ENCODE measurements at regions not wholly inside any gene's neighbourhood (a gene's known extent, or its start where the extent isn't known, plus 50 kb on each side); places are given as distances from the start of the nearest gene placed in this dataset.
A peak's percentile ranks its signal among the peaks of the same experiment; 100 is the strongest.

DNA sequence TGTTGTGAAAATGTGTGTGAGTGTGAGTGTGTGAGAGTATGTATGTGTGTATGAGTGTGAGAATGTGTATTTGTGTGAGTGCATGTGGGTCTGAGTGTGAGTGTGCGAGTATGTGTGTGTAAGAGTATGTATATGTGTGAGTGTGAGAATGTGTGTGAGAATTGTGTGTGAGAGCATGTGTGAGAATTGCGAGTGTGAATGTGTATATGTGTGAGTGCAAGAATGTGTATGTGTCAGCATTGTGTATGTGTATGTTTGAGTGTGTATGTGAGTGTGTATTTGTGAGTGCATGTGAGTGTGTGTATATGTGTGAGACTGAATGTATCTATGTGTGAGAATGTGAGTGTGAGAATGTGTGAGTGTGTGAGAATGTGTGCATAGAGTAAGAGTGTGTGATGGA lies 72.0 kb upstream of the PCBD1 start:
- no peak for DNase-seq (ENCODE audit: low spot score)
- no peaks in the 10 kb centered on the region for H3K9me3 Mint-ChIP-seq
- H3K27me3 Mint-ChIP-seq: peaks cover 11% of the 10 kb centered on the region in 2 donors
- H3K36me3 Mint-ChIP-seq: no peaks in the 10 kb centered on the region
- no peak for ATAC-seq
- H3K4me1 Mint-ChIP-seq (ENCODE audit: low read depth in 2 of 2): no peaks in the 10 kb centered on the region
- no peak overlapping the region for H3K4me3 Mint-ChIP-seq
- no peak overlapping the region for H3K27ac Mint-ChIP-seq

DNA sequence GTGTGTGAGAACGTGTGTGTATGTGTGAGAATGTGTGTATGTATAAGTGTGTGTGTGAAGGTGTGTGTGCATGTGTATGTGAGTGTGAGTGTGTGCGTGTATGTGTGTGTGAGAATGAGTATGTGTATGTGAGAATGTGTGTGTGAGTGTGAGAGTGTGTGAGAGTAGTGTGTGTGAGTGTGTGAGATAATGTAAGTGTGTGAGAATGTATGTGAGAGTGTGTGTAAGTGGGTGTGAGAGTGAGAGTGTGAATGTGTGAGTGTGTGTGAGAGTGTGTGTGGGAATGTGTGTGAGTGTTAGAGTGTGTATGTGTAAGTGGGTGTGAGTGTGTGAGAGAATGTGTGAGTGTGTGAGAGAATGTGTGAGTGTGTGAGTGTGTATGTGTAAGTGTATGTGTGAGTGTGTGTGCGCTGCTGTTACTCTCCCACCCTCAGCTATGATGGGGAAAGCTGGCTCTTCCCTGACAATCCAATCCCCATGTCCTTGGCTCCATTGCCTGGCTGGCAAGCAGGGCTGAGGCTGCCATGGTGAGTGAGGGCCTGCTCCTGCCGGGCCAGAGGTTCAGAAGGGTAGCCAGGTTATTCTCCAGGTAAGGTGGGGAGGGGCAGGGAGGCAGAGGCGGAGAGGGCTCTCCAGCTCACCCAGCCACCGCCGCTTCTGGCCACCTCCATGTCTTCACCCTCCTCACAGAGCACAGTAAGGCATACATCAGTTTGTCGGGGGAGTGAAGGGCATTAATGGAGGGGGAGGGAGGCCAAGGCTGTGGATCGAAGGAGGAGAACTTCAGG lies 72.6 kb upstream of the PCBD1 start:
- DNase-seq (ENCODE audit: low spot score): no peak
- Mint-ChIP-seq H3K36me3 (no peaks in the 10 kb centered on the region), H3K4me3 (no peak overlapping the region), H3K9me3 (no peaks in the 10 kb centered on the region), H3K27ac (no peak overlapping the region), H3K4me1 (ENCODE audit: low read depth in 2 of 2) (no peaks in the 10 kb centered on the region), H3K27me3 (peaks cover 11% of the 10 kb centered on the region in 2 donors)
- ATAC-seq: no peak

DNA sequence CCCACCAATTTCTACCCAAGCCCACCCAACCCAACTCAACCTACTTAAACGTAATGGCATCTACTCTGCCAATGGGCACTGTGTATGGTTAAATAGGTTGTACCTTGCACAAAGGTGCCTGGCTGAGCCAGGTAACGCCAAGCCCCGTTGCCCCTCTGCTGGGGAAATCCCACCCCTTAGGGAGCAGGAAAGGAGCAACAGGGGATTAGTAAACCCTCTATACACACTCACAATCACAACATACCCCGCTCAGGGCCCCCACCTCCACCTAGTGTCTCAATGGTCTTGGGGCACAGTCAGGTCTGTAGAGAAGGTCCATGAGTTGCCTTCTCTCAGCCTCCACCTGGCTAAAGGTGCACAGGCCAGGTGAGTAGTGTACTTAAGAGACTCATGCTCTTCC lies 74.3 kb upstream of the PCBD1 start:
- Mint-ChIP-seq H3K27ac (no peak overlapping the region), H3K4me3 (no peak overlapping the region), H3K27me3 (peaks cover 10 to 11% of the 10 kb centered on the region in 2 donors), H3K9me3 (no peaks in the 10 kb centered on the region), H3K36me3 (no peaks in the 10 kb centered on the region), H3K4me1 (ENCODE audit: low read depth in 2 of 2) (no peaks in the 10 kb centered on the region)
- ATAC-seq (no peak), DNase-seq (ENCODE audit: low spot score) (no peak)

DNA sequence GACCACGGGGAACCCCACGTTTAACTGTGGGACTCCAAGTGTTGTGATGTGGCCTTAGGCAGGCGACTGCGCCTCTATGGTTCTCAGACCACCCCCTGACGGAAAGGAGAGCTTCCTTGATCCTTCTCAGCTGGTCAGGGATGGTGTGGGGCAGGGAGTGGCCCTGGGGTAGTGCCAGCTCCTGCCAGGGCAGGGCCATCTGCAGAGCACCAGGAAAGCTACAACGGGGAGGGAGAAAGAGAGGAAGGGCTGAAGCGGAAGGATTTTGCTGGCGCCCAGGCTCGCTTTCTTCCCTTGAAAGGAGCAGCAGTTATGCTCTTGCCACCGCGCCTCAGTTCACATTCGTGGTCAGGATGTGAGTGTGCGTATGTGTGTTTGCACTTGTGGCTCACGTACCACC lies 74.9 kb upstream of the PCBD1 start:
- Mint-ChIP-seq H3K27ac (no peak overlapping the region), H3K4me3 (no peak overlapping the region), H3K36me3 (no peaks in the 10 kb centered on the region), H3K27me3 (peaks cover 10 to 11% of the 10 kb centered on the region in 2 donors), H3K9me3 (no peaks in the 10 kb centered on the region), H3K4me1 (ENCODE audit: low read depth in 2 of 2) (no peaks in the 10 kb centered on the region)
- ATAC-seq (no peak), DNase-seq (ENCODE audit: low spot score) (no peak)

DNA sequence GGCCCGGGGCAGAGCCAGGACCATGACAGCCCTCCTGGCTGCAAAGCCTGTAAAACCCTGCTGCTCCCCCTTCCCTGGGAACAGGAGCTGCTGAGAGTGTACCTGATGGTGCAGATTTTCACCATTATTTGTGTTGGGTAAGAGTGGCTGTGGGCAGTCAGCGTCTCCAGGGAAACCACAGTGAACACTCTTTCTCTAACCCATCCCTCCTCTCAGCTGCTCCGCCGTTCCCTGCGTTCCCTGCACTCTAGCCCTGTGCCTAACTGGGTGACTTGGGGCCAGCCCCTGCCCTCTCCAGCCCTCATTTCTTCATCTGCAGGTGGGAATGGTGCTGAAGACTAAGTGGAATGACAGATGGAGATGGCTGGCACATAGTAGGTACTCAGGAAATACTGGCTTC lies 75.9 kb upstream of the PCBD1 start:
- no peaks in the 10 kb centered on the region for H3K4me1 Mint-ChIP-seq (ENCODE audit: low read depth in 2 of 2)

DNA sequence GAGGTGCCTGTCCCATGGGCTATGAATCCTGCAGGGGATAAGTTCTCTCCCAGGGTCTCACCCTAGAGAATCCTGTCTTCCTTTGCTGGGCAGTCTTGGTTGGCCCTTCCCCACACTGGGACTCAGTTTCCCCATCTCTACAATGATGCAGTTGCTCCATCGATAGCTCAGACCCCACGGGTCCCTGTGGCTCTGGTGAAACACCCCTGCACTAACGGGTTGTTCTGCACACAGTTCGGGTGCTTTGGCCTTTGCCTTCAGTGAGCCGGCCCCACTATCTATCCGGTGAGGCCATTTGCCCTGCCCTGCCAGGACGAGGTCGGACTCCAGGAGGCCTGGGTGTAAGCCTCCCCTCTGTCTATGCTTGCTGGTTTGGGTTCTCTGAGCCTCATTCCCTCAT lies 76.5 kb upstream of the PCBD1 start:
- DNase-seq (ENCODE audit: low spot score): no peak
- H3K4me3 Mint-ChIP-seq: no peak overlapping the region
- H3K27me3 Mint-ChIP-seq: peaks cover 10 to 11% of the 10 kb centered on the region in 2 donors
- ATAC-seq: no peak
- H3K27ac Mint-ChIP-seq: no peak overlapping the region
- H3K36me3 Mint-ChIP-seq: no peaks in the 10 kb centered on the region
- no peaks in the 10 kb centered on the region for H3K9me3 Mint-ChIP-seq
- H3K4me1 Mint-ChIP-seq (ENCODE audit: low read depth in 2 of 2): no peaks in the 10 kb centered on the region

More for the DNA sequence above, 75.9 kb upstream of the PCBD1 start:
- DNase-seq (ENCODE audit: low spot score) (no peak), ATAC-seq (no peak)
- Mint-ChIP-seq H3K9me3 (no peaks in the 10 kb centered on the region), H3K4me3 (no peak overlapping the region), H3K27ac (no peak overlapping the region), H3K36me3 (no peaks in the 10 kb centered on the region), H3K27me3 (peaks cover 10 to 11% of the 10 kb centered on the region in 2 donors)

DNA sequence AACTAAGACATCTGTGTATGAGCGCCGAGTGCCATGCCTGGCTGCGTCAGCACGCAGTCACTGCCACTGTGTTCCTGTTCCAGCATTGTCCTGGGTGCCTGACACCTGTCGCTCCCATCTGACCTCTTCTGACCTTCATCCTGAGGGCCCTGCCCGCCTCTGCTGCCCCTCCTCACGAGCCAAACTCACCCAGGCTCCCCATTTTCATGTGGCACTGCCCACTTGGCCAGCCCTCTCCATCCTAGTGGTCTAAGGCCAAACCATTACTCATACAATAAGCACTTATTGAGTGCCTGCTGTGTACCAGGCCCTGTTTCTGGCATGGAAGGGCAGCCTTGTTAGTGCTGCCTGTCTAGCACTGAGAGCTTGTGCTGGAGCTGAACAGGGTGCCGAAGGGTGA lies 77.2 kb upstream of the PCBD1 start:
- peaks cover 14 to 15% of the 10 kb centered on the region in 2 donors for H3K27me3 Mint-ChIP-seq
- no peaks in the 10 kb centered on the region for H3K36me3 Mint-ChIP-seq
- no peak for ATAC-seq
- no peak for DNase-seq (ENCODE audit: low spot score)
- H3K27ac Mint-ChIP-seq: no peak overlapping the region
- H3K4me1 Mint-ChIP-seq (ENCODE audit: low read depth in 2 of 2): no peaks in the 10 kb centered on the region
- H3K9me3 Mint-ChIP-seq: no peaks in the 10 kb centered on the region
- no peak overlapping the region for H3K4me3 Mint-ChIP-seq

DNA sequence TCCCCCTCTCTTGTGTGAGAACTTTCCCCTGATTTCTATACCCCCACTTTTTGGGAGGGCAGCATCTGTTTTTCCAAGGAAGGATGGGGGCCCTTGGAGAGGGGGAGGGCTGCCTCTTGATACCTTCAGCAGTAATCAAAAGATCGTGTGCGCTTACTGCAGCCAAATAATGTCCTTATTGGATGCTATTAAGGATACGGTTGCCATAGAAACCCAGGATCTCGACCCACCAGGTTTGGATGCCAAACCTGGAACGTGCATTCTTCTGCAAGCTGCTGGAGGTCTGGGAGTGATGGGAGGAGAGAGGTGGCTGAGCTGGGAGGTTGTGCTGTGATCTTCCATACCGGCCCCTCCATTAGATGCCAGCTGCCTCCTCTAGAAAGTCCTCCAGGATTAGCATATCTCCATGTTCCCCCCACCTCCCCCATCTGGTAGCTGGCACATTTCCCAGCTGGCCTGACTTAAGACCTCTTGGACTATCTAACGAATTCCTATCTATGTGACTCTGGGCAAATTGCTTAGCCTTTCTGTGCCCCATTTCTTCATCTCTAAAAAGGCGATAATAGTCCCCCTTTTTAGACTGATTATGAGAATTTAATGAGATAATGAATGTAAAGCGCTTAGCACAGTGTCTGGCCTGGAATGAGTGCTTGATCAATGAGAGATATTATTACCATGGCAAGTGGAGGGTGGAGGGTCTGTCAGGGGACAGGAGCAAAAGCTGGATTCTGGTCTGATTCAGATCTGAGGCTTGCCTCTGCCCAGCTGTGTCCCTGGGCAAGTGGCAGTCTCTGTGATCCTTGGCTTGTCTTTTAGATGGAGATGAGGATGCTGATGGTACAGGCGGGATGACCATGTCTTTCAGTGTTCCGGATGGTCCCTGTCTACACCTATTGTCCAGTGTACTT lies 78.5 kb upstream of the PCBD1 start:
- ATAC-seq (no peak), DNase-seq (ENCODE audit: low spot score) (no peak)
- H3K27me3 Mint-ChIP-seq: peaks cover 18 to 27% of the 10 kb centered on the region in 2 donors
- H3K4me1 Mint-ChIP-seq (ENCODE audit: low read depth in 2 of 2): no peaks in the 10 kb centered on the region
- no peaks in the 10 kb centered on the region for H3K9me3 Mint-ChIP-seq
- H3K27ac Mint-ChIP-seq: no peak overlapping the region
- H3K36me3 Mint-ChIP-seq: no peaks in the 10 kb centered on the region
- no peak overlapping the region for H3K4me3 Mint-ChIP-seq

DNA sequence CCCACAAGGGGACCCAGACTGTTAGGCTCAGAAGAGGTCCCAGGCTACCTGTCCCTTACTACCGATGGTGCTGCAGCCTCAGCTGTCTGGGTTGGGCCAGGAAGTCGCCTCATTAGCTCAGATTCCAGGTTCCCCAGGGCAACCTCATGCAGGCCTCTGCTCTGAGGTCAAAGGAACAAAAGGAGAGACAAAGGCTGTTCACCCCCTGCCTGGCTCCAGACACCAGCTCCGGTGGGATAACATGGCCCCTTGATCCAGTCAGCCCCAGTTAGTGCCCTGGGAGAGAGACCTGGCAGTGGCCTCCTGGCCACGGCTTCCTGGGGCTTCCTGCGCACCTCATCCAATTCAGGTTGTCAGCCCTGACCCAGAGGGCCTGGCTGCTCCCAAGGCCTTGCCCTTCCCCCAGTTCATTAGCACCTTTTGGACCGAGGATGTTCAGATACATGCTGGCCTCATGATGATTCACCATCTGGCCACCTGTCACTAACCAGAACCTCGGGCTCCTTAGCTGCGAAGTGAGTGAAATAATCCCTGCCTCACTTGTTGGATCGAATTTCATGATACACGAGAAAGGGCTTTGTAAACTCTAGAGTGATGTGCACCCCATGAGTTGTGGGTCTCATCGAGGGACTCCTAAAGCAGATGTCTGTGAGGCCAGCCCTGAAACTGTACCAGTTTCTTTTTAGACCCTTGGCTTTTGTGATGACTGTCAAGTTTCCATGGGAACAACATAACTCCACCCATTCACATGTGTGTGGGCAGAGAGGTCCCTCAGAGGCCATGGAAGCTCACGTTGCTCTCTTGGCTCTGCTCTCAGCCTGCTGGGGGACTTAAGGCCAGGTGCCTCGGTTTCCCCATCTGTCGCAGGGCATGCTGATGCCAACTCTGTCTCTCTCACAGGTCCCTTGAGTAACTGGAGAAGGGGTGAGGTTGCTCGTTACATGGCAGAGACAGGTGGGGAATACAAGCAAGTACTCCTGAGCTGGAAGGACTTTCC lies 79.5 kb upstream of the PCBD1 start:
- no peaks in the 10 kb centered on the region for H3K4me1 Mint-ChIP-seq (ENCODE audit: low read depth in 2 of 2)
- no peaks in the 10 kb centered on the region for H3K36me3 Mint-ChIP-seq
- no peak overlapping the region for H3K27ac Mint-ChIP-seq
- no peak overlapping the region for H3K4me3 Mint-ChIP-seq
- peaks cover 15 to 33% of the 10 kb centered on the region in 2 donors for H3K27me3 Mint-ChIP-seq
- ATAC-seq (no peak), DNase-seq (ENCODE audit: low spot score) (no peak)
- H3K9me3 Mint-ChIP-seq: no peaks in the 10 kb centered on the region

DNA sequence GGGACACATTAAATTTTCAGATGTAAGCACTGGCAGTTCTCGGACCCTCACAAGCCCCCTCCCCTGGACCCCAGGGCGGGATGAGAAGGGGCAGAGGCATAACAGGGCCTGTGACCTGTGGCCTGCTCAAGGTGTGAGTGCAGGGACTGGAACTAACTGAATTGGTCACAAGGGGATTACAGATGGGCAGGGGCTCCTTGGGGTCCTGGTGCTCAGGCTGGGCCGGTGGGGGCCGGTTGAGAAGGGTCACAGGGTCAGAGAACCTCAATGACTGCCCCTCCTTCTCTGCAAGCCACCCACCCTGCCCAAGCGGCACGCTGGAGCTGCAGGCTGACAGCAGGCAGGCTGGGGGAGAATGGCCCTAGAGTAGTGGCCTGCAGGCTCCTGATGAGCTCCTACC lies 80.8 kb upstream of the PCBD1 start:
- Mint-ChIP-seq H3K4me3 (no peak overlapping the region), H3K36me3 (no peaks in the 10 kb centered on the region), H3K9me3 (no peaks in the 10 kb centered on the region), H3K4me1 (ENCODE audit: low read depth in 2 of 2) (no peaks in the 10 kb centered on the region), H3K27ac (no peak overlapping the region), H3K27me3 (peaks cover 15 to 30% of the 10 kb centered on the region in 2 donors)
- ATAC-seq (peak in 1 of 2 donors; percentile 20), DNase-seq (ENCODE audit: low spot score) (no peak)

DNA sequence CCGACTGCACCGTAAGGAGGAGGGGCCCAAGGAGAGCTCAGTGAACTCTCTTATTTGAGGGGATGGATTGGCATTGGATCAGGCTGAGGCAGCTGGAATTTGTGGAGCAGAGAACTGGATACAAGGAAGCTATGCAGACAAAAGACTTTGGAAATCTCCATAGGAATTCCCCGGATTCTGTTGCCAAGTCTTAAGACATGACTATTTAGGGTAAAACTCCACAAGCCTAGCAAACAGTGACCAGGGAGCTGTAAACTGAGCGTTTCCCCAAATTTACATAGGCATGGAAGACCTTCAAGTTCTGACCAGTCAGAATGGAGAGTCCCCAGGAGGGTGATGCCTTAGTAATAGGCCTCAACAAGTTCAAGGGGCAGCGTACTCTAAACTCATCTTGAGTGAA lies 82.5 kb upstream of the PCBD1 start:
- DNase-seq (ENCODE audit: low spot score) (no peak), ATAC-seq (no peak)
- Mint-ChIP-seq H3K36me3 (no peaks in the 10 kb centered on the region), H3K27ac (no peak overlapping the region), H3K9me3 (no peaks in the 10 kb centered on the region), H3K4me1 (ENCODE audit: low read depth in 2 of 2) (no peaks in the 10 kb centered on the region), H3K27me3 (peaks cover 20 to 38% of the 10 kb centered on the region in 2 donors), H3K4me3 (no peak overlapping the region)

DNA sequence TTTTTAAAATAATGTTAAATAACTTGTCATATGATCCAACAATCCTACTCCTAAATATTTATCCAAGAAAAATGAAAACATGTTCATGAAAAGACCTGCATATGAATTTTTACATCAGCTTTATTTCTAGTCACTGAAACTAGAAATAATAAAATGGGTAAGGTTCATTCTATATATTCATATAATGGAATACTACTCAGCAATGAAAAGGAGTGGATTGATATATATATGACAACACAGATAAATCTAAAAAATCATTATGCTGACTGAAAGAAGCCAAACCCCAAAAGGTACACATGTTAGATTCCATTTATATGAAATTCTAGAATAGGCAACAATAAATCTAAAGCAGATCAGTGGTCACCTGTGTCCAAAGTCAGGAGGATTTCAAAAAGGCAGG lies 84.9 kb upstream of the PCBD1 start:
- H3K27ac Mint-ChIP-seq: no peak overlapping the region
- H3K4me3 Mint-ChIP-seq: no peak overlapping the region
- no peaks in the 10 kb centered on the region for H3K36me3 Mint-ChIP-seq
- no peaks in the 10 kb centered on the region for H3K9me3 Mint-ChIP-seq
- H3K27me3 Mint-ChIP-seq: peaks cover 22 to 46% of the 10 kb centered on the region in 2 donors
- no peaks in the 10 kb centered on the region for H3K4me1 Mint-ChIP-seq (ENCODE audit: low read depth in 2 of 2)
- ATAC-seq (no peak), DNase-seq (ENCODE audit: low spot score) (no peak)

DNA sequence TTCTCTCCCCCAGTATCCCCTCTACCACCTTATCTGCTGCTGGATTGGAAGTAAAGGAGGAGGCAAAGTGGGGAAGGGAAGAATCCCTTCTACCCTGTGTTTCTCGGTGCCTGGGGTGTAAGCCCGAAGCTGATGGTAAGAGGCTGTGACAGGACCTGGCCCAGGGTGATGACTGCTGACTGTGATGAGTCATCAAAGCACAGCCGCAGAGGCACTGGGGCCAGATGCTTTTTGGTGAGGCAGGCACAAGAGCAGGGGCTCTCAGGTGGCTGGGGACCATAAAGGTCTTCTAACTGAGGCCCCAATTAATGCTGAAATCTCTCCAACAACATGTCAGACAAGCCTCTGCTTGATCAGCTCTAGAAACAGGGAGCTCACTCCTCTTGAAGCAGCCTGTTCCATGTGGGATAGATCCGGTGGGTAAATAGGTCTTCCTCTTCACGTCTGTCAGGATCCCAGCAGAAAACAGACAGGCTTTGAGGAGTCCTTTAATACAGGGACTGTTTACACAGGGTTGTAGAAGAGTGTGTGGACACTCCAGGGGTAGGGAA lies 86.1 kb upstream of the PCBD1 start:
- H3K36me3 Mint-ChIP-seq: no peaks in the 10 kb centered on the region
- H3K27me3 Mint-ChIP-seq: peaks cover 22 to 46% of the 10 kb centered on the region in 2 donors
- no peak overlapping the region for H3K27ac Mint-ChIP-seq
- DNase-seq (ENCODE audit: low spot score) (no peak), ATAC-seq (peak in 1 of 2 donors; percentile 32)
- no peaks in the 10 kb centered on the region for H3K4me1 Mint-ChIP-seq (ENCODE audit: low read depth in 2 of 2)
- H3K9me3 Mint-ChIP-seq: no peaks in the 10 kb centered on the region
- H3K4me3 Mint-ChIP-seq: no peak overlapping the region

Measured in natural killer cell treated with Interleukin-12 subunit alpha and Interleukin-12 subunit beta and Interleukin-15 and Interleukin-18, amount 100 ng/mL, for 72 hours (primary cell).